ENCODE measurements at regions not wholly inside any gene's neighbourhood (a gene's known extent, or its start where the extent isn't known, plus 50 kb on each side); places are given as distances from the start of the nearest gene placed in this dataset.

DNA sequence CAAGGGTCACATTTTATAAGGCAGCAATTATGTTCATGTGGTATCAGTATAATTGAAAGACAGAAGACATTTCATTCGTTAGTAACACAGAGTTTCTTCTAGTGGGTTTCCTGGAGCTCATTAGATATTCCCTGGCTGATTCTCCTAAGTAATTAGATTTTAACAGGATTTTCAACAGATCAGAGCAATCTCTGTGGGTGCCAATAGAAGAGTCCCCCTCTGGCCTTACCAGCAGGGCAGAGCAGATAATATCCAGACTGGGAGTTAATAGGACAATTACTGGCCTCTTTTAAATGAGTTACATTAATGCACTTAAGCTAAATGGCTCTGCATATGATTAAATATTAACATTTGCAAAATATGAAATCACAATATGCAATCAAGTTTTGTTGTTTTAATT, 74.2 kb upstream of the FOXD3 start:
- TF ChIP-seq, protein P1, sequence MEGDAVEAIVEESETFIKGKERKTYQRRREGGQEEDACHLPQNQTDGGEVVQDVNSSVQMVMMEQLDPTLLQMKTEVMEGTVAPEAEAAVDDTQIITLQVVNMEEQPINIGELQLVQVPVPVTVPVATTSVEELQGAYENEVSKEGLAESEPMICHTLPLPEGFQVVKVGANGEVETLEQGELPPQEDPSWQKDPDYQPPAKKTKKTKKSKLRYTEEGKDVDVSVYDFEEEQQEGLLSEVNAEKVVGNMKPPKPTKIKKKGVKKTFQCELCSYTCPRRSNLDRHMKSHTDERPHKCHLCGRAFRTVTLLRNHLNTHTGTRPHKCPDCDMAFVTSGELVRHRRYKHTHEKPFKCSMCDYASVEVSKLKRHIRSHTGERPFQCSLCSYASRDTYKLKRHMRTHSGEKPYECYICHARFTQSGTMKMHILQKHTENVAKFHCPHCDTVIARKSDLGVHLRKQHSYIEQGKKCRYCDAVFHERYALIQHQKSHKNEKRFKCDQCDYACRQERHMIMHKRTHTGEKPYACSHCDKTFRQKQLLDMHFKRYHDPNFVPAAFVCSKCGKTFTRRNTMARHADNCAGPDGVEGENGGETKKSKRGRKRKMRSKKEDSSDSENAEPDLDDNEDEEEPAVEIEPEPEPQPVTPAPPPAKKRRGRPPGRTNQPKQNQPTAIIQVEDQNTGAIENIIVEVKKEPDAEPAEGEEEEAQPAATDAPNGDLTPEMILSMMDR (IDR thresholded peaks at IDR 0.05): no peak
- TF ChIP-seq POLR2A (IDR thresholded peaks at IDR 0.05): no peak

All from testis (tissue), 2 donors.